ENCODE measurements at regions not wholly inside any gene's neighbourhood (a gene's known extent, or its start where the extent isn't known, plus 50 kb on each side); places are given as distances from the start of the nearest gene placed in this dataset.

DNA sequence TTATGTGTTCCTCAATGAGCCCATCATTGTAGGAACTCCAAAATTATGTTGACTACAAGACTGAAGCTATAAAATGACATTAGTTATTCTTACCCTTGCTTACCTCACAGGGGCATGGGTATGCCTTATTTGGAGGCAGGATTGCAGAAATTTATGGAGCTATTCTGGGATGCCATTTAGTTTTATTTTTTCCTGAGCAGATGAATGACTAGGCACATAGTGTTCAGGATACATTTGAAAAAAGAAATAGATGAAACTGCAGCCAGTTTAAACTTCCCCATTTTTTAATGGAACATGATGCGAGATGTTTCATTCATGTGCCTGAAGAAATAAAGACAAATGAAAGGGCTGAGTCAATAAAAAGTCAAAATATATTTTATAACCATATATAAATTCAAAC is 399.2 kb upstream of the JAG1 start (continued):
- TF ChIP-seq, protein P1, sequence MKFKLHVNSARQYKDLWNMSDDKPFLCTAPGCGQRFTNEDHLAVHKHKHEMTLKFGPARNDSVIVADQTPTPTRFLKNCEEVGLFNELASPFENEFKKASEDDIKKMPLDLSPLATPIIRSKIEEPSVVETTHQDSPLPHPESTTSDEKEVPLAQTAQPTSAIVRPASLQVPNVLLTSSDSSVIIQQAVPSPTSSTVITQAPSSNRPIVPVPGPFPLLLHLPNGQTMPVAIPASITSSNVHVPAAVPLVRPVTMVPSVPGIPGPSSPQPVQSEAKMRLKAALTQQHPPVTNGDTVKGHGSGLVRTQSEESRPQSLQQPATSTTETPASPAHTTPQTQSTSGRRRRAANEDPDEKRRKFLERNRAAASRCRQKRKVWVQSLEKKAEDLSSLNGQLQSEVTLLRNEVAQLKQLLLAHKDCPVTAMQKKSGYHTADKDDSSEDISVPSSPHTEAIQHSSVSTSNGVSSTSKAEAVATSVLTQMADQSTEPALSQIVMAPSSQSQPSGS (CRISPR knock-in tag; IDR thresholded peaks at IDR 0.05; ENCODE audit: borderline replicate concordance, low read depth) = no peak
- TF ChIP-seq RORB (CRISPR knock-in tag; IDR thresholded peaks at IDR 0.05) (no peak), ZNF317 (CRISPR knock-in tag; IDR thresholded peaks at IDR 0.05; ENCODE audit: borderline replicate concordance, low read depth) (no peak), GTF2I (CRISPR knock-in tag; conservative IDR thresholded peaks at IDR 0.05) (no peak)
- TF ChIP-seq, protein P2, sequence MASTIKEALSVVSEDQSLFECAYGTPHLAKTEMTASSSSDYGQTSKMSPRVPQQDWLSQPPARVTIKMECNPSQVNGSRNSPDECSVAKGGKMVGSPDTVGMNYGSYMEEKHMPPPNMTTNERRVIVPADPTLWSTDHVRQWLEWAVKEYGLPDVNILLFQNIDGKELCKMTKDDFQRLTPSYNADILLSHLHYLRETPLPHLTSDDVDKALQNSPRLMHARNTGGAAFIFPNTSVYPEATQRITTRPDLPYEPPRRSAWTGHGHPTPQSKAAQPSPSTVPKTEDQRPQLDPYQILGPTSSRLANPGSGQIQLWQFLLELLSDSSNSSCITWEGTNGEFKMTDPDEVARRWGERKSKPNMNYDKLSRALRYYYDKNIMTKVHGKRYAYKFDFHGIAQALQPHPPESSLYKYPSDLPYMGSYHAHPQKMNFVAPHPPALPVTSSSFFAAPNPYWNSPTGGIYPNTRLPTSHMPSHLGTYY (CRISPR knock-in tag; IDR thresholded peaks at IDR 0.05) = no peak
- TF ChIP-seq, protein P3, sequence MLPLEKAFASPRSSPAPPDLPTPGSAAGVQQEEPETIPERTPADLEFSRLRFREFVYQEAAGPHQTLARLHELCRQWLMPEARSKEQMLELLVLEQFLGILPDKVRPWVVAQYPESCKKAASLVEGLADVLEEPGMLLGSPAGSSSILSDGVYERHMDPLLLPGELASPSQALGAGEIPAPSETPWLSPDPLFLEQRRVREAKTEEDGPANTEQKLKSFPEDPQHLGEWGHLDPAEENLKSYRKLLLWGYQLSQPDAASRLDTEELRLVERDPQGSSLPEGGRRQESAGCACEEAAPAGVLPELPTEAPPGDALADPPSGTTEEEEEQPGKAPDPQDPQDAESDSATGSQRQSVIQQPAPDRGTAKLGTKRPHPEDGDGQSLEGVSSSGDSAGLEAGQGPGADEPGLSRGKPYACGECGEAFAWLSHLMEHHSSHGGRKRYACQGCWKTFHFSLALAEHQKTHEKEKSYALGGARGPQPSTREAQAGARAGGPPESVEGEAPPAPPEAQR (CRISPR knock-in tag; IDR thresholded peaks at IDR 0.05) = no peak

DNA sequence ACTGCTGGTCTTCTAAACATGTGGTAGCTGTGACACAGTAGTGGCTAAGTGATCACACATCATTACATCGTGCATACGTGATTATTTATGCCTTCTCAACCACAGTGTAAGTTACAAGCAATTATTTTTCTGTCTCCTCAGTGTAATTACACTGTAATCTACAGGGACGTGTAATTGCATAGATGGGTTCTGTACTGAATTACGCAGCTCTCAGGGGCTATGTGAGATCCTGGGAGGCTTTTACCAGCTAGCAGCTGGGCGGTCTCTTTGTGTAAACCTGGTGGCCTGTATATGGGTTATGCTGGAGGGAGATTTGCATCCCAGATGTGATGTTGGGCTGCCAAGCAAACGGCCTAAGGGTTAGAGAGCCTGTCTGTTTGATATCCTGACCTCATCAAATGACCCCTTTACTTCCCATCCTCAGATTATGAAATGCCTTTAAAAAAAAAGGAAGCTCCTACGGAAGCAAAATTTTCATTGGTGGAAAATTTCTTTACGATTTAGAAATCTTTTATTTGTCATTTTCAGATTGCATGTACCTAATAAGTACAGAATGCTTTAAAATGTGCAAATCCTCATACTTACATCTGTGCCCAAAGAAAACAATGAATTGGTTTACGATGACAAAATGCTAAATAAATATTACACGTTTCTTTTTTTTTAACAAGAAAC is 402.8 kb upstream of the JAG1 start:
- Mint-ChIP-seq H3K27me3 (ENCODE audit: low read depth) (no peaks in the 10 kb centered on the region; the same call in 1 of the 2 replicates), H3K4me3 (no peak overlapping the region), H3K4me1 (no peaks in the 10 kb centered on the region), H3K36me3 (no peaks in the 10 kb centered on the region), H3K9me3 (peaks cover 5% of the 10 kb centered on the region; the same call in 1 of the 2 replicates), H3K27ac (no peak overlapping the region)
- ChIA-PET POLR2A (interaction anchor here (0.6 kb wide), 1 partner anchor 181 kb away, joined by 4 read pairs; no protein-coding TSS in a partner anchor), CTCF (no interaction called here)
- ATAC-seq = no peak
- TF ChIP-seq, protein P4, sequence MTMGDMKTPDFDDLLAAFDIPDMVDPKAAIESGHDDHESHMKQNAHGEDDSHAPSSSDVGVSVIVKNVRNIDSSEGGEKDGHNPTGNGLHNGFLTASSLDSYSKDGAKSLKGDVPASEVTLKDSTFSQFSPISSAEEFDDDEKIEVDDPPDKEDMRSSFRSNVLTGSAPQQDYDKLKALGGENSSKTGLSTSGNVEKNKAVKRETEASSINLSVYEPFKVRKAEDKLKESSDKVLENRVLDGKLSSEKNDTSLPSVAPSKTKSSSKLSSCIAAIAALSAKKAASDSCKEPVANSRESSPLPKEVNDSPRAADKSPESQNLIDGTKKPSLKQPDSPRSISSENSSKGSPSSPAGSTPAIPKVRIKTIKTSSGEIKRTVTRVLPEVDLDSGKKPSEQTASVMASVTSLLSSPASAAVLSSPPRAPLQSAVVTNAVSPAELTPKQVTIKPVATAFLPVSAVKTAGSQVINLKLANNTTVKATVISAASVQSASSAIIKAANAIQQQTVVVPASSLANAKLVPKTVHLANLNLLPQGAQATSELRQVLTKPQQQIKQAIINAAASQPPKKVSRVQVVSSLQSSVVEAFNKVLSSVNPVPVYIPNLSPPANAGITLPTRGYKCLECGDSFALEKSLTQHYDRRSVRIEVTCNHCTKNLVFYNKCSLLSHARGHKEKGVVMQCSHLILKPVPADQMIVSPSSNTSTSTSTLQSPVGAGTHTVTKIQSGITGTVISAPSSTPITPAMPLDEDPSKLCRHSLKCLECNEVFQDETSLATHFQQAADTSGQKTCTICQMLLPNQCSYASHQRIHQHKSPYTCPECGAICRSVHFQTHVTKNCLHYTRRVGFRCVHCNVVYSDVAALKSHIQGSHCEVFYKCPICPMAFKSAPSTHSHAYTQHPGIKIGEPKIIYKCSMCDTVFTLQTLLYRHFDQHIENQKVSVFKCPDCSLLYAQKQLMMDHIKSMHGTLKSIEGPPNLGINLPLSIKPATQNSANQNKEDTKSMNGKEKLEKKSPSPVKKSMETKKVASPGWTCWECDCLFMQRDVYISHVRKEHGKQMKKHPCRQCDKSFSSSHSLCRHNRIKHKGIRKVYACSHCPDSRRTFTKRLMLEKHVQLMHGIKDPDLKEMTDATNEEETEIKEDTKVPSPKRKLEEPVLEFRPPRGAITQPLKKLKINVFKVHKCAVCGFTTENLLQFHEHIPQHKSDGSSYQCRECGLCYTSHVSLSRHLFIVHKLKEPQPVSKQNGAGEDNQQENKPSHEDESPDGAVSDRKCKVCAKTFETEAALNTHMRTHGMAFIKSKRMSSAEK (CRISPR knock-in tag; IDR thresholded peaks at IDR 0.05; ENCODE audit: borderline replicate concordance) = no peak
- TF ChIP-seq E2F4 (CRISPR knock-in tag; IDR thresholded peaks at IDR 0.05; ENCODE audit: borderline replicate concordance, low read depth) (no peak), KAT7 (CRISPR knock-in tag; IDR thresholded peaks at IDR 0.05; ENCODE audit: borderline replicate concordance) (no peak), TP53 (CRISPR knock-in tag; IDR thresholded peaks at IDR 0.05) (no peak)
- TF ChIP-seq, protein P5, sequence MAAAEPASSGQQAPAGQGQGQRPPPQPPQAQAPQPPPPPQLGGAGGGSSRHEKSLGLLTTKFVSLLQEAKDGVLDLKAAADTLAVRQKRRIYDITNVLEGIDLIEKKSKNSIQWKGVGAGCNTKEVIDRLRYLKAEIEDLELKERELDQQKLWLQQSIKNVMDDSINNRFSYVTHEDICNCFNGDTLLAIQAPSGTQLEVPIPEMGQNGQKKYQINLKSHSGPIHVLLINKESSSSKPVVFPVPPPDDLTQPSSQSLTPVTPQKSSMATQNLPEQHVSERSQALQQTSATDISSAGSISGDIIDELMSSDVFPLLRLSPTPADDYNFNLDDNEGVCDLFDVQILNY (CRISPR knock-in tag; IDR thresholded peaks at IDR 0.05) = no peak
- DNase-seq (ENCODE audit: low spot score) = no peak
